Upper lobe of left lung (tissue), 6 donors: ENCODE measurements at regions not wholly inside any gene's neighbourhood (a gene's known extent, or its start where the extent isn't known, plus 50 kb on each side); places are given as distances from the start of the nearest gene placed in this dataset.
A peak's percentile ranks its signal among the peaks of the same experiment; 100 is the strongest.

Source experiments
- ATAC-seq, 2 donors: fragments of 200-7000 bp; cut with Tn5 transposase; one replicate each; pipeline ENCODE4 v1.9.1; 2022; ENCODE audit warnings: mild to moderate bottlenecking in 2 of 2, moderate library complexity in 2 of 2; ENCODE audit not compliant: low FRiP score in 2 of 2
- DNase-seq, 2 donors: peaks; one replicate each; pipeline ENCODE4 v3.0.0-alpha.2; 2019 to 2020
- H3K27ac ChIP-seq, 4 donors: fragments of 200-600 bp; sonication (generic); one replicate each; pipeline ENCODE4 v1.5.1; 2016 to 2019
- H3K27me3 ChIP-seq, 4 donors: fragments of 200-600 bp; sonication (generic); one replicate each; pipeline ENCODE4 v1.5.1; 2017 to 2019
- H3K36me3 ChIP-seq, 4 donors: fragments of 200-600 bp; sonication (generic); one replicate each; pipeline ENCODE4 v1.5.1; 2016 to 2019
- H3K4me1 ChIP-seq, 4 donors: fragments of 200-600 bp; sonication (generic); one replicate each; pipeline ENCODE4 v1.5.1; 2018 to 2019
- H3K4me3 ChIP-seq, 4 donors: fragments of 200-600 bp; sonication (generic); one replicate each; pipeline ENCODE4 v1.5.1; 2017 to 2019; ENCODE audit warnings: mild to moderate bottlenecking in 2 of 4, moderate library complexity in 1 of 4
- H3K9me3 ChIP-seq, 4 donors: fragments of 200-600 bp; sonication (generic); one replicate each; pipeline ENCODE4 v1.5.1; 2018 to 2019
- CTCF ChIP-seq, 6 experiments: fragments of 450-650 bp in 4 of 6; fragments of 200-600 bp in 2 of 6; sonication (generic) in 2 of 6; IDR thresholded peaks; one replicate each; pipeline ENCODE4 v1.5.1; 2016 to 2019; ENCODE audit warnings: antibody characterized with exemption in 6 of 6
- EP300 ChIP-seq, 4 donors: sonication (generic); formaldehyde crosslinking; IDR thresholded peaks; one replicate each; pipeline ENCODE4 v1.5.1; 2017; ENCODE audit warnings: antibody characterized with exemption in 4 of 4, control low read depth in 2 of 4
- POLR2A ChIP-seq, 4 donors: fragments of 450-650 bp; IDR thresholded peaks; one replicate each; pipeline ENCODE4 v1.5.1; 2016 to 2017; ENCODE audit warnings: antibody characterized with exemption in 4 of 4, mild to moderate bottlenecking in 2 of 4
- POLR2AphosphoS5 ChIP-seq, 2 donors: sonication (generic); formaldehyde crosslinking; IDR thresholded peaks; one replicate each; pipeline ENCODE4 v1.5.1; 2017; ENCODE audit warnings: antibody characterized with exemption in 2 of 2
- WGBS, 2 donors: methylation state at CpG; one replicate each; pipeline ENCODE4 v1.1.5; 2017 to 2018; 5-methylcytosine and 5-hydroxymethylcytosine counted together
- donor health status: DM: no; HTN: no; CAD: no; lungs with moderate emphysema.
- donor health status: DM: no; HTN: yes; CAD: no; lungs with severe emphysema.

- TF ChIP-seq CTCF (IDR thresholded peaks at IDR 0.05): no peak
- TF ChIP-seq POLR2AphosphoS5 (IDR thresholded peaks at IDR 0.05): no peak
- Histone ChIP-seq H3K4me3 (no peak overlapping the region), H3K36me3 (no peaks in the 10 kb centered on the region), H3K27ac (no peak overlapping the region), H3K27me3 (no peaks in the 10 kb centered on the region), H3K4me1 (no peaks in the 10 kb centered on the region), H3K9me3 (no peaks in the 10 kb centered on the region)
- WGBS, 2 donors: 86 to 87% methylated on average over 1 to 9 of the region's 11 CpGs
- DNase-seq (peak in 1 of 2 donors; percentile 52), ATAC-seq (no peak)
Observed at GRCh38 chr22:48557473-48557872, 1270.2 kb downstream of the BRD1 start.

- H3K27me3 ChIP-seq: no peaks in the 10 kb centered on the region
- WGBS, 2 donors: 93 to 95% methylated on average over 10 to 12 of the region's 12 CpGs
- ATAC-seq (no peak), DNase-seq (peak in 1 of 2 donors; percentile 66)
- H3K4me1 ChIP-seq: no peaks in the 10 kb centered on the region
- H3K9me3 ChIP-seq: no peaks in the 10 kb centered on the region
- H3K36me3 ChIP-seq: no peaks in the 10 kb centered on the region
- TF ChIP-seq POLR2A (IDR thresholded peaks at IDR 0.05) (no peak), POLR2AphosphoS5 (IDR thresholded peaks at IDR 0.05) (no peak), CTCF (IDR thresholded peaks at IDR 0.05) (no peak), EP300 (IDR thresholded peaks at IDR 0.05) (no peak)
- no peak overlapping the region for H3K27ac ChIP-seq
- no peak overlapping the region for H3K4me3 ChIP-seq
Observed at GRCh38 chr22:48556751-48557150, 1270.9 kb downstream of the BRD1 start.

GRCh38 chr22:48556222-48556621 is 1271.5 kb downstream of the BRD1 start:
- Histone ChIP-seq H3K36me3 (no peaks in the 10 kb centered on the region), H3K27me3 (no peaks in the 10 kb centered on the region), H3K9me3 (no peaks in the 10 kb centered on the region), H3K27ac (no peak overlapping the region), H3K4me3 (no peak overlapping the region), H3K4me1 (no peaks in the 10 kb centered on the region)
- TF ChIP-seq CTCF (IDR thresholded peaks at IDR 0.05) (no peak), POLR2AphosphoS5 (IDR thresholded peaks at IDR 0.05) (no peak), POLR2A (IDR thresholded peaks at IDR 0.05) (no peak), EP300 (IDR thresholded peaks at IDR 0.05) (no peak)
- 89 to 93% methylated on average over 8 of the region's 8 CpGs for WGBS, 2 donors
- ATAC-seq (no peak), DNase-seq (no peak)

- Histone ChIP-seq H3K36me3 (no peaks in the 10 kb centered on the region), H3K4me3 (no peak overlapping the region), H3K9me3 (no peaks in the 10 kb centered on the region), H3K27me3 (no peaks in the 10 kb centered on the region), H3K27ac (no peak overlapping the region), H3K4me1 (no peaks in the 10 kb centered on the region)
- 70 to 89% methylated on average over 4 to 10 of the region's 10 CpGs for WGBS, 2 donors
- DNase-seq (peak in 1 of 2 donors; percentile 59), ATAC-seq (no peak)
- TF ChIP-seq POLR2AphosphoS5 (IDR thresholded peaks at IDR 0.05): no peak
- no peak for TF ChIP-seq POLR2A (IDR thresholded peaks at IDR 0.05)
- TF ChIP-seq EP300 (IDR thresholded peaks at IDR 0.05): no peak
- TF ChIP-seq CTCF (IDR thresholded peaks at IDR 0.05): no peak
Observed at GRCh38 chr22:48555606-48556005, 1272.1 kb downstream of the BRD1 start.

GRCh38 chr22:48554893-48555572 is 1272.6 kb downstream of the BRD1 start:
- Histone ChIP-seq H3K4me1 (no peaks in the 10 kb centered on the region), H3K27ac (no peak overlapping the region), H3K36me3 (no peaks in the 10 kb centered on the region), H3K9me3 (no peaks in the 10 kb centered on the region), H3K4me3 (no peak overlapping the region), H3K27me3 (no peaks in the 10 kb centered on the region)
- ATAC-seq: no peak
- peak in 1 of 2 donors; percentile 58 for DNase-seq
- 75 to 79% methylated on average over 19 to 22 of the region's 22 CpGs for WGBS, 2 donors
- TF ChIP-seq POLR2A (IDR thresholded peaks at IDR 0.05) (no peak), POLR2AphosphoS5 (IDR thresholded peaks at IDR 0.05) (no peak), CTCF (IDR thresholded peaks at IDR 0.05) (no peak), EP300 (IDR thresholded peaks at IDR 0.05) (no peak)
